Caco-2 (cell line): ENCODE measurements at regions not wholly inside any gene's neighbourhood (a gene's known extent, or its start where the extent isn't known, plus 50 kb on each side); places are given as distances from the start of the nearest gene placed in this dataset.

Experiments used
- BruUV-seq: library from RNA; stranded (reverse); fragments of 400-500 nt; replicated peaks from 2 replicates; lab custom pipeline; 2021; lab: Mats Ljungman, UMichigan
- CTCF ChIA-PET: fragments of 300-600 bp; sonication (Branson Sonifier 250); formaldehyde crosslinking; loops from one replicate; lab custom pipeline; 2022; ENCODE audit warnings: antibody characterized with exemption; lab: Charles Lee
- POLR2A ChIA-PET: fragments of 300-600 bp; sonication (Branson Sonifier 250); formaldehyde crosslinking; loops from one replicate; lab custom pipeline; 2022; ENCODE audit warnings: antibody characterized with exemption; lab: Charles Lee
- DNase-seq, 2 experiments: peaks; one replicate each; pipeline versions ENCODE4 v3.0.0 to v3.0.0-alpha.2; 2020 to 2022
- H3K27me3 ChIP-seq: replicated peaks from 2 replicates; pipeline ENCODE4 v1.6.0; 2011; ENCODE audit warnings: low read length; ENCODE audit not compliant: control insufficient read depth, insufficient read depth
- H3K36me3 ChIP-seq: 2 replicates; pipeline ENCODE4 v1.5.1; 2011; ENCODE audit warnings: low read length; ENCODE audit not compliant: control insufficient read depth, insufficient read depth
- H3K4me1 ChIP-seq: fragments of 250-450 bp; sonication (Bioruptor Pico); 2 replicates; pipeline ENCODE4 v1.5.1; 2020; ENCODE audit warnings: mild to moderate bottlenecking
- H3K4me3 ChIP-seq: 2 replicates; pipeline ENCODE4 v1.5.1; 2011; ENCODE audit warnings: low read depth, mild to moderate bottlenecking, control low read depth, low read length
- H3K9me3 ChIP-seq: fragments of 250-450 bp; sonication (Bioruptor Pico); 2 replicates; pipeline ENCODE4 v1.5.1; 2020; ENCODE audit warnings: mild to moderate bottlenecking, moderate library complexity
- H3K27ac Mint-ChIP-seq: one replicate; pipeline ENCODE4 v1.8.0; 2022; ENCODE audit warnings: mixed read lengths; ENCODE audit not compliant: unreplicated experiment
- H3K27me3 Mint-ChIP-seq: one replicate; pipeline ENCODE4 v1.8.0; 2022; ENCODE audit warnings: mixed read lengths; ENCODE audit not compliant: insufficient read depth, unreplicated experiment
- H3K36me3 Mint-ChIP-seq: one replicate; pipeline ENCODE4 v1.8.0; 2022; ENCODE audit warnings: mild to moderate bottlenecking, mixed read lengths; ENCODE audit not compliant: insufficient read depth, unreplicated experiment
- H3K4me1 Mint-ChIP-seq: one replicate; pipeline ENCODE4 v1.8.0; 2022; ENCODE audit warnings: low read depth, mixed read lengths; ENCODE audit not compliant: unreplicated experiment
- H3K4me3 Mint-ChIP-seq: one replicate; pipeline ENCODE4 v1.8.0; 2022; ENCODE audit warnings: mild to moderate bottlenecking, moderate library complexity, mixed read lengths; ENCODE audit not compliant: unreplicated experiment
- H3K9me3 Mint-ChIP-seq: one replicate; pipeline ENCODE4 v1.8.0; 2022; ENCODE audit warnings: mixed read lengths; ENCODE audit not compliant: unreplicated experiment
- intact Hi-C: fragments of 100-400 bp; cut with micrococcal nuclease; formaldehyde crosslinking; loops from one replicate; pipeline ENCODE4 v1.10.0; 2022; ENCODE audit not compliant: unreplicated experiment
- TF ChIP-seq, protein P1 (sequence below), 2 experiments: fragments of 200-600 bp in 1 of 2; IDR thresholded peaks; 1 replicate in 1 of 2; 2 replicates in 1 of 2; pipeline versions ENCODE4 v1.5.1 to v1.8.0; 2011 to 2022; ENCODE audit warnings: antibody characterized with exemption in 1 of 2, control low read depth in 1 of 2, inconsistent platforms in 1 of 2, low read depth in 1 of 2, low read length in 1 of 2, mild to moderate bottlenecking in 1 of 2, moderate library complexity in 1 of 2; ENCODE audit not compliant: insufficient read depth in 1 of 2, severe bottlenecking in 1 of 2, unreplicated experiment in 1 of 2

DNA sequence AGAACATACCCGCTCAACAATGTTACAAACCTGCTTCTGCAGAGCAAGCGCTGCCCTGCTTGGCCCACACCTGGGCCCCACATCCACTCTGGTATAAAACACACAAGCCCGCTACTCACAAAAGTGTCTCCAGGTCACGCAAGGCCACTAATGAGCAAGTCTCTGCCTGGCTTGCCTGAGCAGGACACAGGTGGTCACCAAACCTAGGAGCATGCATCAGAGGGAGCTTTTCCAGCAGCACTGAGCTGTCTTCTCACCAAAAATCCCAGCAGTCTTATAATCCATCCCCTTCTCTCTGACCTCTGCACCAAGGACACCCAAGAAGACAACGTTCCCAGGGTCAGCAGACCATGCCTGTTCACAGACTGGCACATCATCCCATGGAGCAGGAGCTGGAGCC is 100.8 kb downstream of the DLL1 start:
- Histone ChIP-seq H3K4me3 (no peak overlapping the region), H3K4me1 (no peaks in the 10 kb centered on the region), H3K36me3 (no peaks in the 10 kb centered on the region), H3K9me3 (peaks cover 13% of the 10 kb centered on the region), H3K27me3 (no peaks in the 10 kb centered on the region)
- intact Hi-C loops, result no loop called here
- no TSS peak for BruUV-seq
- H3K27me3 Mint-ChIP-seq, result peaks cover 2% of the 10 kb centered on the region
- H3K9me3 Mint-ChIP-seq, result peaks cover 17% of the 10 kb centered on the region
- DNase-seq, result no peak
- no peak overlapping the region for H3K27ac Mint-ChIP-seq
- ChIA-PET CTCF (no interaction called here), POLR2A (no interaction called here)
- H3K4me1 Mint-ChIP-seq, result no peaks in the 10 kb centered on the region
- H3K36me3 Mint-ChIP-seq, result no peaks in the 10 kb centered on the region
- TF ChIP-seq, protein P1, sequence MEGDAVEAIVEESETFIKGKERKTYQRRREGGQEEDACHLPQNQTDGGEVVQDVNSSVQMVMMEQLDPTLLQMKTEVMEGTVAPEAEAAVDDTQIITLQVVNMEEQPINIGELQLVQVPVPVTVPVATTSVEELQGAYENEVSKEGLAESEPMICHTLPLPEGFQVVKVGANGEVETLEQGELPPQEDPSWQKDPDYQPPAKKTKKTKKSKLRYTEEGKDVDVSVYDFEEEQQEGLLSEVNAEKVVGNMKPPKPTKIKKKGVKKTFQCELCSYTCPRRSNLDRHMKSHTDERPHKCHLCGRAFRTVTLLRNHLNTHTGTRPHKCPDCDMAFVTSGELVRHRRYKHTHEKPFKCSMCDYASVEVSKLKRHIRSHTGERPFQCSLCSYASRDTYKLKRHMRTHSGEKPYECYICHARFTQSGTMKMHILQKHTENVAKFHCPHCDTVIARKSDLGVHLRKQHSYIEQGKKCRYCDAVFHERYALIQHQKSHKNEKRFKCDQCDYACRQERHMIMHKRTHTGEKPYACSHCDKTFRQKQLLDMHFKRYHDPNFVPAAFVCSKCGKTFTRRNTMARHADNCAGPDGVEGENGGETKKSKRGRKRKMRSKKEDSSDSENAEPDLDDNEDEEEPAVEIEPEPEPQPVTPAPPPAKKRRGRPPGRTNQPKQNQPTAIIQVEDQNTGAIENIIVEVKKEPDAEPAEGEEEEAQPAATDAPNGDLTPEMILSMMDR (IDR thresholded peaks at IDR 0.05; ENCODE audit: insufficient read depth in 1 of 2, low read depth in 1 of 2, low read length in 1 of 2, severe bottlenecking in 1 of 2, unreplicated experiment in 1 of 2), result no peak
- H3K4me3 Mint-ChIP-seq, result no peak overlapping the region

DNA sequence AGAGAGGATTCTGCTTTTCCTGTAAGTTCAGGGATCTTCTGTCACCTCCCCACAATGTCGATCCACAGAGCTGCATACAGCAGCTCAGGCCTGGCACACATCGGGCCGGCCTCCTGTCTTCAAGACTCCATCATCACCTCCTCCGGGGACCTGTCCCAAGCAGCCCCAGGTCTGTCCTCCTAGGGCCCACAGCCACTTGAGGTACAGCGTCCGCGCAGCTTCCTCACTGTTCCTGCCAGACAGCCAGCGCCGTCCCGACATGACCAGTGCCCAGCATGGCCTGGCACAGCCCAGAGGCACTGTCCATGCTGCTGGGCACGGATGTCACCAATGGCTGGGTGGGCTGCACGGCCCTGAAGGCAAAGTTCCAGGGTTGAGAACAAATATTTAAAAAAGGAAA is 101.6 kb downstream of the DLL1 start:
- H3K27ac Mint-ChIP-seq, result no peak overlapping the region
- no peaks in the 10 kb centered on the region for H3K4me1 Mint-ChIP-seq
- no peaks in the 10 kb centered on the region for H3K36me3 Mint-ChIP-seq
- Histone ChIP-seq H3K4me3 (no peak overlapping the region), H3K27me3 (no peaks in the 10 kb centered on the region), H3K4me1 (no peaks in the 10 kb centered on the region), H3K9me3 (peaks cover 6% of the 10 kb centered on the region), H3K36me3 (no peaks in the 10 kb centered on the region)
- POLR2A ChIA-PET, result no interaction called here
- no peak for DNase-seq
- CTCF ChIA-PET, result no interaction called here
- H3K9me3 Mint-ChIP-seq, result peaks cover 9% of the 10 kb centered on the region
- no peak overlapping the region for H3K4me3 Mint-ChIP-seq
- intact Hi-C loops, result no loop called here
- BruUV-seq, result no TSS peak
- no peaks in the 10 kb centered on the region for H3K27me3 Mint-ChIP-seq
- TF ChIP-seq, protein P1 (IDR thresholded peaks at IDR 0.05; ENCODE audit: insufficient read depth in 1 of 2, low read depth in 1 of 2, low read length in 1 of 2, severe bottlenecking in 1 of 2, unreplicated experiment in 1 of 2), result no peak

DNA sequence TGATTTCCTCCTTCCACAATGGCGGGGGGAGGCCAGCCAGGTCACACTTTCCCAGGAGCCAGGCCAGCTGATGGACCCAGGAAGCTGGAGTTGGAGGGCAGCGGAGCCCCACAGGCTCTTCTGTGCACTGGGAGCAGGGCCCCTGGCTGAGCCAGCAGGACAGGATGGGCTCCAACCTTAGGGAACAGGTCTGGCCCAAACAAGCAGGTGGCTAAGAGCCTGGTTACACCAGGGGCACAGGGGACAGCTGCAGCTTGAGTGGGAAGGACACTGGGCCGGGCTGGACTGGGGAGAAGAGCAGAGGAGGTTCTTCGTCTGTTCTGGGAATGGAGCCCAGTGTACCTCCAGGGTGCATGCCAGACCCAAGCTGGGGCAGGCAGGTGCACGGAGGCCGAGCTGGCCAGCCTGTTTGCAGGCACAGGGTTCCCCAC is 102.3 kb downstream of the DLL1 start:
- Mint-ChIP-seq H3K27me3 (no peaks in the 10 kb centered on the region), H3K4me1 (no peaks in the 10 kb centered on the region)
- intact Hi-C loops, result no loop called here

More for the DNA sequence above, 102.3 kb downstream of the DLL1 start:
- BruUV-seq, result no TSS peak
- POLR2A ChIA-PET, result no interaction called here
- no peaks in the 10 kb centered on the region for H3K4me1 ChIP-seq
- CTCF ChIA-PET, result no interaction called here
- H3K4me3 ChIP-seq, result no peak overlapping the region
- no peaks in the 10 kb centered on the region for H3K36me3 Mint-ChIP-seq
- TF ChIP-seq, protein P1 (IDR thresholded peaks at IDR 0.05; ENCODE audit: insufficient read depth in 1 of 2, low read depth in 1 of 2, low read length in 1 of 2, severe bottlenecking in 1 of 2, unreplicated experiment in 1 of 2), result no peak
- H3K27ac Mint-ChIP-seq, result no peak overlapping the region
- H3K36me3 ChIP-seq, result no peaks in the 10 kb centered on the region
- peaks cover 8% of the 10 kb centered on the region for H3K9me3 Mint-ChIP-seq
- no peak for DNase-seq
- H3K4me3 Mint-ChIP-seq, result no peak overlapping the region
- no peaks in the 10 kb centered on the region for H3K9me3 ChIP-seq
- H3K27me3 ChIP-seq, result no peaks in the 10 kb centered on the region
